NOMO-1 (cell line): ENCODE measurements at regions not wholly inside any gene's neighbourhood (a gene's known extent, or its start where the extent isn't known, plus 50 kb on each side); places are given as distances from the start of the nearest gene placed in this dataset.
"Not testable (repeated sequence)": the region's sequence is repeated elsewhere in the genome, so short reads cannot be mapped to it uniquely, and the experiment has no call there.

Experiments
- DNase-seq, 2 experiments: peaks; one replicate each; lab custom pipeline; 2025; ENCODE audit not compliant: unreplicated experiment in 2 of 2; lab: John Stamatoyannopoulos, UW

GRCh38 chr13:87295636-87296035, 375.5 kb upstream of the SLITRK5 start:
- DNase-seq = no peak

- no peak for DNase-seq
These were observed 369.1 kb upstream of the SLITRK5 start for GRCh38 chr13:87302034-87302433.

GRCh38 chr13:87302931-87303330, 368.2 kb upstream of the SLITRK5 start:
- DNase-seq = no peak

GRCh38 chr13:87311165-87311564, 360.0 kb upstream of the SLITRK5 start:
- no peak for DNase-seq

GRCh38 chr13:87314822-87315221, 356.3 kb upstream of the SLITRK5 start:
- no peak for DNase-seq

- no peak for DNase-seq
These were observed 348.8 kb upstream of the SLITRK5 start for GRCh38 chr13:87322386-87322785.

GRCh38 chr13:87324558-87324957, 346.6 kb upstream of the SLITRK5 start:
- DNase-seq = no peak

- DNase-seq = no peak
These were observed 340.0 kb upstream of the SLITRK5 start for GRCh38 chr13:87331178-87331577.

GRCh38 chr13:87333599-87333998, 337.6 kb upstream of the SLITRK5 start:
- no peak for DNase-seq

- DNase-seq = no peak
These were observed 337.0 kb upstream of the SLITRK5 start for GRCh38 chr13:87334176-87334575.

GRCh38 chr13:87336346-87336889, 334.8 kb upstream of the SLITRK5 start:
- DNase-seq = not testable (repeated sequence)

GRCh38 chr13:87344176-87344575, 327.0 kb upstream of the SLITRK5 start:
- no peak for DNase-seq

GRCh38 chr13:87355451-87355850, 315.7 kb upstream of the SLITRK5 start:
- no peak for DNase-seq

GRCh38 chr13:87356314-87356713, 314.9 kb upstream of the SLITRK5 start:
- DNase-seq = no peak

- no peak for DNase-seq
These were observed 312.9 kb upstream of the SLITRK5 start for GRCh38 chr13:87358319-87358718.

GRCh38 chr13:87361216-87361615, 310.0 kb upstream of the SLITRK5 start:
- DNase-seq = no peak

GRCh38 chr13:87368639-87369038, 302.5 kb upstream of the SLITRK5 start:
- DNase-seq = no peak

- DNase-seq = no peak
These were observed 295.1 kb upstream of the SLITRK5 start for GRCh38 chr13:87376081-87376480.

- DNase-seq = no peak
These were observed 287.1 kb upstream of the SLITRK5 start for GRCh38 chr13:87384099-87384498.

GRCh38 chr13:87393358-87393757, 277.8 kb upstream of the SLITRK5 start:
- DNase-seq = no peak

GRCh38 chr13:87398047-87398446, 273.1 kb upstream of the SLITRK5 start:
- DNase-seq = no peak

GRCh38 chr13:87403748-87404432, 267.3 kb upstream of the SLITRK5 start:
- DNase-seq = no peak

- no peak for DNase-seq
These were observed 244.4 kb upstream of the SLITRK5 start for GRCh38 chr13:87426742-87427141.
